Glomerular endothelial cell (primary cell): ENCODE measurements at regions not wholly inside any gene's neighbourhood (a gene's known extent, or its start where the extent isn't known, plus 50 kb on each side); places are given as distances from the start of the nearest gene placed in this dataset.
"Not testable (repeated sequence)": the region's sequence is repeated elsewhere in the genome, so short reads cannot be mapped to it uniquely, and the experiment has no call there.

Experiments used
- DNase-seq: peaks from one replicate; pipeline ENCODE4 v3.0.0-alpha.2; 2011; ENCODE audit warnings: low read depth, low spot score; ENCODE audit errors: extremely low read depth

GRCh38 chr2:95682889-95683517 lies 91.2 kb downstream of the TRIM43 start:
- not testable (repeated sequence) for DNase-seq

GRCh38 chr2:95685513-95685912 lies 93.7 kb downstream of the TRIM43 start:
- DNase-seq: no peak

- not testable (repeated sequence) for DNase-seq
Measured at GRCh38 chr2:95686056-95686825, 94.4 kb downstream of the TRIM43 start.

- not testable (repeated sequence) for DNase-seq
Measured at GRCh38 chr2:95687852-95688251, 96.1 kb downstream of the TRIM43 start.

GRCh38 chr2:95691210-95691609 lies 99.4 kb downstream of the TRIM43 start:
- DNase-seq: not testable (repeated sequence)

- DNase-seq: not testable (repeated sequence)
Measured at GRCh38 chr2:95693071-95693846, 101.5 kb downstream of the TRIM43 start.

GRCh38 chr2:95695613-95696012 lies 103.8 kb downstream of the TRIM43 start:
- DNase-seq: no peak

- DNase-seq: no peak
Measured at GRCh38 chr2:95698146-95698545, 106.3 kb downstream of the TRIM43 start.

- not testable (repeated sequence) for DNase-seq
Measured at GRCh38 chr2:95699201-95700184, 107.7 kb downstream of the TRIM43 start.

GRCh38 chr2:95700519-95700918 lies 108.7 kb downstream of the TRIM43 start:
- DNase-seq: no peak

- DNase-seq: no peak
Measured at GRCh38 chr2:95702471-95702870, 110.7 kb downstream of the TRIM43 start.

- not testable (repeated sequence) for DNase-seq
Measured at GRCh38 chr2:95707161-95707560, 115.4 kb downstream of the TRIM43 start.

GRCh38 chr2:95707837-95708236 lies 116.0 kb downstream of the TRIM43 start:
- DNase-seq: no peak

GRCh38 chr2:95709831-95710230 lies 118.0 kb downstream of the TRIM43 start:
- DNase-seq: no peak

GRCh38 chr2:95713470-95714177 lies 121.8 kb downstream of the TRIM43 start:
- not testable (repeated sequence) for DNase-seq

- not testable (repeated sequence) for DNase-seq
Measured at GRCh38 chr2:95714398-95714797, 122.6 kb downstream of the TRIM43 start.

GRCh38 chr2:95719473-95720060 lies 127.8 kb downstream of the TRIM43 start:
- no peak for DNase-seq

- DNase-seq: no peak
Measured at GRCh38 chr2:95721726-95722125, 129.9 kb downstream of the TRIM43 start.

GRCh38 chr2:95722131-95722697 lies 130.4 kb downstream of the TRIM43 start:
- no peak for DNase-seq
